GM21528 (cell line): ENCODE measurements at regions not wholly inside any gene's neighbourhood (a gene's known extent, or its start where the extent isn't known, plus 50 kb on each side); places are given as distances from the start of the nearest gene placed in this dataset.

Experiments used
- ATAC-seq: cut with Tn5 transposase; IDR thresholded peaks from one replicate; pipeline ENCODE4 v1.9.1; 2021; ENCODE audit warnings: mild to moderate bottlenecking, moderate library complexity; ENCODE audit not compliant: unreplicated experiment, low FRiP score

- no peak for ATAC-seq
Observed at GRCh38 chr12:75908961-75909605, 122.5 kb downstream of the PHLDA1 start.

- no peak for ATAC-seq
Observed at GRCh38 chr12:75905922-75906321, 125.7 kb downstream of the PHLDA1 start.

GRCh38 chr12:75900781-75901254 lies 130.8 kb downstream of the PHLDA1 start:
- no peak for ATAC-seq

- ATAC-seq: no peak
Observed at GRCh38 chr12:75900226-75900625, 131.3 kb downstream of the PHLDA1 start.

GRCh38 chr12:75894965-75895754 lies 136.4 kb downstream of the PHLDA1 start:
- ATAC-seq: no peak

GRCh38 chr12:75893765-75894164 lies 137.8 kb downstream of the PHLDA1 start:
- ATAC-seq: no peak

GRCh38 chr12:75892731-75893408 lies 138.7 kb downstream of the PHLDA1 start:
- ATAC-seq: no peak

GRCh38 chr12:75891072-75891471 lies 140.5 kb downstream of the PHLDA1 start:
- no peak for ATAC-seq

GRCh38 chr12:75890660-75891059 lies 140.9 kb downstream of the PHLDA1 start:
- no peak for ATAC-seq

GRCh38 chr12:75890141-75890540 lies 141.4 kb downstream of the PHLDA1 start:
- ATAC-seq: no peak

GRCh38 chr12:75888874-75889613 lies 142.5 kb downstream of the PHLDA1 start:
- no peak for ATAC-seq

GRCh38 chr12:75888399-75888798 lies 143.2 kb downstream of the PHLDA1 start:
- ATAC-seq: no peak

- ATAC-seq: no peak
Observed at GRCh38 chr12:75887979-75888378, 143.6 kb downstream of the PHLDA1 start.

- no peak for ATAC-seq
Observed at GRCh38 chr12:75884465-75884985, 147.1 kb downstream of the PHLDA1 start.

- no peak for ATAC-seq
Observed at GRCh38 chr12:75883241-75883640, 148.3 kb downstream of the PHLDA1 start.

GRCh38 chr12:75882421-75882820 lies 149.2 kb downstream of the PHLDA1 start:
- no peak for ATAC-seq

- no peak for ATAC-seq
Observed at GRCh38 chr12:75881920-75882319, 149.7 kb downstream of the PHLDA1 start.

GRCh38 chr12:75877763-75878621 lies 153.6 kb downstream of the PHLDA1 start:
- ATAC-seq: no peak
